ENCODE measurements at regions not wholly inside any gene's neighbourhood (a gene's known extent, or its start where the extent isn't known, plus 50 kb on each side); places are given as distances from the start of the nearest gene placed in this dataset.

DNA sequence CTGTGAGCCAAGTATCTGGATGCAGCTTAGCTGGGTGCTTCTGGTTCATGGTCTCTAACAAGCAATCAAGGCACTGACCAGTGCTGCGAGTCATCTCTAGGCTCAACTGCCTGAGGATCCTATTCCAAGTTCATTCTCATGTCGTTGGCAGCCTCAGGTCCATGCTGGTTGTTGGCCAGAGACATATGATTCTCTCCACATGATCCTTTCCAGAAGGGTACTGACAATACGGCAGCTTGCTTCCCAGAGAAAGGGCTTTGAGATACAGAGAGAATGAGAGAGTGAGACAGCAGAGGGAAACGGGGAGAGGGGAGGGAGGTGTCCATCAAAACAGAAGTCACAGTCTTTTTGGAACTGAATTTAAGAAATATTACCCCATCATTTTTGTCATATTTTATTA lies 405.6 kb downstream of the XPNPEP1 start:
- FAIRE-seq (no peak), DNase-seq (ENCODE audit: low spot score) (no peak)

DNA sequence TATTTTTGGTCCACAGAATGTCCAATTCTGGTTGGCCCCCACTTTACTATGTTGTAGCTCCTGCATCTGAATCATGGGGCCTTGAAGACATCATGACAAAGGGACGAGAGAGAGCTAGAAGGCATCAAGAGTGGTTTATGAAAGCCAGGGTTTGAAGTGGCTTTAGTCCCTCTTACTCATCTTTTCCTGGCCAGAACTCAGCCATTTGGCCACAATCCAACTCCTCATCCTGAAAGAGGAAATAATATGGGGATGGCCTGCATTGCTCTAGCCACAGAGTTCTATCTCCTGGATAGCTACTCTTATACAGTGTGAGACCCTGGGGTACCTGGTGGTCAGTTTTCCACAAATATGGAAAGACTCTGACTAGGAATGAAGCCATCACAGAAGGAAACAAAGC lies 418.9 kb downstream of the XPNPEP1 start:
- DNase-seq (ENCODE audit: low spot score) (no peak), FAIRE-seq (no peak)

DNA sequence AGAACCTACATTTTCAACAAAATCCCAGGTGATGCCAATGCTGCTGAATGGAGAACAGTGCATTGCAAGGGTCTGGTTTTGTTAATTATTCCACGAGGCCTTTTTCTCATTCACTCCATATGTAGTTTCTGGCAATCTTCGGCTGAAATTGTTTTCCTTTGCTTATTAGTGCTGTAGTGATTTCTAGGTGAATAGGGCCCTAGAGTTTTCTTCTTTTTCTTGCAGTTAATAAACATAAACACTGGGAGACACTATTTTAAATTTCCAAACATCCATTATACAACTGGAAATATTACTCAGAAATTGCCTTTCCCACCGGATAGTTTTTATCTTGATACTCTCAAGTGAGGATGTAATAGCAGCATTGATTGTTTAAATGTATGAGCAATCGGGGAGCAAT lies 435.6 kb downstream of the XPNPEP1 start:
- no peak for DNase-seq (ENCODE audit: low spot score)
- FAIRE-seq, result no peak

DNA sequence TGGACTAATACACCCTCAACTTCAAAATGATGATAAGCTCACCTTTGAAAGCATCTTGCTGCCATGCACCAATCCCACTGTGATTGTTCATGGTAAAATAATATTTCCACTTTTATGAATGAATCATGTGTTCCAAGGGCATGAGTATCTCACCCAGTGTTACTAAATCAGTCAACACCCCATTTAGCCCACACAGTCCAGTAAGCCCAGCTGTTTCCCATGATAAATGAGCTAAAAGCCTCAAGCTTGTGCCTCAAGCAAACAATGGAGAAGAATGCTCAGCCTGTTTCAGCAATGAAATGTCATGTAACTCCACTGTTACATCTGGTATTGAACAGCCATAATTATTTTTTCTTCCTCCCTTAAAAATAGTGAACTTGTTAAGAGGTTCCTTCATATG lies 442.5 kb downstream of the XPNPEP1 start:
- DNase-seq (ENCODE audit: low spot score), result no peak
- no peak for FAIRE-seq

DNA sequence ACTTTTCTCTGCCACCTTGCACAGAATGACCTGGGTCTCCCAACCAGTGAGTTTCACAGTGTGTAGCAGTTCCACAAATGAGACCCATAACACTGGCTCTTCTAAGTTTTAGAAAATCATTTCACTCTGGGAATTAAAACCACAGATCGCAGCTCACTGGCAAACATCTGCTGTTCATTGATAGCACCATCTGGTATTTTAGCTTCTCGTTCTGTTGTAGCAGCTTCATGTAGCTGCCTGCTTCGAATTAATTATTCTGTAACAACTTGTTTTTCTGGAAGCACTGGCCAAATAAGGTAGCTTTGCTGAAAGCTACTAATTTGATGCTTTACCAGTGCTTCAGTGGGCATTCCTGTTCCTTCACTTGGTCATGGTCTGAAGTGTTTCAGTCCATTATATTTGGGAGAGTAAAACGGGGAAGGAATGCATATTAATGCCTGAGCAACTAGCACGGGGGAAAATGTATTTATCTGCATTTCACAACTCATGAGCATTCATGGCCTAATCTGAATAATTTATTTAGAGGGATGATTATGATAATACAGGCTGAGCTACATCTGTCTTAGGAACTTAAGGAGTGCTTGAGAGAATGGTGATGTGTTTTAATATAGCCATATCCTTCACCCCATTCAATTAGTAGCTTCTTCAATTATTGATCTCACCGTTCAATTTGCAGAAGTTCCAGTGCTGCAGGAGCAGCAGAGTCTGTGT lies 447.4 kb downstream of the XPNPEP1 start:
- FAIRE-seq, result no peak
- DNase-seq (ENCODE audit: low spot score), result no peak

DNA sequence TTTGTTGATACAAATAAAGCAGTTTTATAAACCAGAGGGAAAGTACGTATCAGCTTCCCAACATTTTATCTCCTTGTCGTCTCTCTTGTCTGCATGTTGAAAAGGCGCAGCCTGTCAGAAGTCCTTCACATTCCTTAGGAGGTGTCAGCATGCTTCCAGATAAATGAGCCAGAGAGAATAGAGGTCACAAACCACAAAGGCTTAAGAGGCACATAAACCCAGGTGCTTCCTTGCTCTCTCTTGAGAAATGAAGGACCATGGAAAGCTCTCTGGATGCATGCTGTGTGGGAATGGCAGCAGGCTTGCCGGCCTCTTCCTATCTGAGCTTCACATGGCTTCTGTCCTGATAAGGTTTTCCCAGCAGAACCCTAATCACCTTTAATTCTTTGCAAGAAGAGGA lies 448.5 kb downstream of the XPNPEP1 start:
- no peak for FAIRE-seq
- DNase-seq (ENCODE audit: low spot score), result no peak

DNA sequence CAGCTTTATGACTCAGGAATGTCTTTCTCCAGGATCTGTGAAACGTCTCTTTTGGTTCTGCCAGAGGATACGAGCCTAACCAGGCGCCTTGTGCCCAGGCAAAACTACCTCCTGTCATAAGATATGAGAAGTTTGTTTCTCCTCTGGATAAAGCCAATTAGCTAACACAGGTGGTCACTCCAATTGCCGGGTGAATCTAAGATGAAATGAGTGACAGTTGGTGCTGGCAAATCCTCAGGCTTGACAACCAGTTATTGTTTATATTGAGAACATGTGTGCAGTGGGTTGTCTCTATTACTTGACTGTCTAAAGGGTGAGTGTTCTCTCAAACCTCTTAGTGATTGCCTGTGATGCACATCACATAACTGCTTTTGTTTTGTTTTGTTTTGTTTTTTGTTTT lies 449.1 kb downstream of the XPNPEP1 start:
- DNase-seq (ENCODE audit: low spot score) (no peak), FAIRE-seq (no peak)

DNA sequence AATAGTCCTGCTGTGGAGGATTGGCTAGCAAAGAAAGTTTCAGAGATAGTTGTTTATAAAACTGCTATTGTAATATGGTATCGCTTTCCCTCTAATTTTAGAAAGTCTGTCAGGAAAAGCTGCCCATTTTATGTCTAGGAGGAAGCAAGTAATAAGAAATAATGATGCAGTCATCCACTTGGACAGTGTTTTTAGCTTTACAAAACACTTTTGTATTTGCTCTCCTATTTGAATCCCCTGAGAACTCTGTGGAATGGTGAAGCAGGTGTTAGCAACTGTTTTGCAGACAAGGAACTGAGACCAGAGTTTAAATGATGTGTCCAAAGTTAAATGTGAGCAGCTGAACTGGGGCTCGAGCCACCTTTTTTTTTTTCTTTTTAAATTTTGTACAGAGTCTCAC lies 455.8 kb downstream of the XPNPEP1 start:
- FAIRE-seq, result no peak
- DNase-seq (ENCODE audit: low spot score), result no peak

DNA sequence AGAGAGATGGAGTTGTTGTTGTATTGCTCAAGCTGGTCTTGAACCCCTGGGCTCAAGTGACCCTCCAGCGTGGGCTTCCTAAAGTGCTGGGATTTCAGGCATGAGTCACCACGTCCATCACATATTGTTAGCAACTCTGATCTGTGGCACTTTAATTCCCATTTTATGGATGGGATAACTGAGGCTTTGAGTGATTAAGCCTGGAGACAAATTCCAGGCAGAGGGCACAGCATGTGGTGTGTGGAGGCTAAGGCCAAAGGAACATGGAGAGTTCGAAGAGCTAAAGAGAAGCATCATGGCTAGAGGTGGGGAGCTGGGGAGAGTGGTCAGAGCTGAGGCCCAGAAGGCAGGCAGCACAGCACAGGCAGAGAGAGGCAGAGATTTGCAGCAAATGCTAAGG lies 458.4 kb downstream of the XPNPEP1 start:
- no peak for FAIRE-seq

DNA sequence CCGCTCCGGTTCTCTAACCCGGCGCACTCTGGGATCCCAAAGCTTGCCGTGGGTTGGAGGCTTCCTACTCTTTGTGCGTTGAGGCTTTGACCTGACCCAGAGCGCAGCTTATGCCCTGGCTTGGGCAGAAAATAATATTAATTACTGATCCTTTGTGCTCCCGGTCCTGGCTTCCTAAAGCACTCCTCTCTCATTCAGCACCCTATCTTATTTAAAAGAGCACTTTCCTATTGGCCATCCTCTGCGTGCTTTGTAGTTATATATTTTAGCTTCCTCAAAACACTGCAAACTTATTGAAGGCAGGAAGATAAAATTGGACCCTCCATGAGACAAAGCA lies 466.0 kb downstream of the XPNPEP1 start:
- no peak for DNase-seq (ENCODE audit: low spot score)
- no peak for FAIRE-seq

More for the DNA sequence above, 458.4 kb downstream of the XPNPEP1 start:
- no peak for DNase-seq (ENCODE audit: low spot score)

DNA sequence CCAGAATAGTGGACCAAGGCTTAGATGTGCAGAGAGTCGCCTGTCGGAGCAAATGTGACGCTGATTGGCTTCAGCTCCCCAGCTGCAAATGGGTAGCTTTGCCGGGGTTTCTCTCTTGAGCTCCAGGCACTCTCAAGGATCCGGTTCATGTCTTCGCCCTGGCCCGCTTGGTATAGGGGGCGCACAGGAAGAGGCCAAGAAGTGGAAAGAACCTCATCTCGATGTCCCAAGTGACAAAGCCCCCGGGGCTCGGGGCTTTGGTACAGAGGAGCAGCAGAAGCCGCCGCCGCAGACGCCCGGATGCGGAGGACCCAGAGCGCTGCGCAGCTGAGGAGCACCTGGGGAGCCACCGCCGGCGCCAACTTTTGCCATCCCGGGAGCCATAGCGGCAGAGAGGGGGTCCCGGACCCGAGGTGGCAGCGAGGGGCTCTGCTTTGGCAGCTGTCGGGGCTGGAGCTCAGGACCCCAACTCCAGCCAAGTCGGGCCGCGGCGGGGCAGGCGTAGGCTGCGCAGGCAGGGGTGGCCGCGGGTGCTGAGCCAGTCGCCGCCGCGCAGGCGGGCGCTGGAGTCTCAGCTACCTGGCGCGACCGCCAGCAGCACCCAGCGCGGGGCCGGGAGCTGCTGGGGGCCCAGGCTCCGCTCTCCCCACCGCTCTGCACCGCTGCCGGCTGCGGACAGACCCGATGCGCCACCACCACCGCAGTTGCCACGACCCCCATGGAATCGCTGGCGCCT lies 466.6 kb downstream of the XPNPEP1 start:
- DNase-seq (ENCODE audit: low spot score) (no peak), FAIRE-seq (no peak)

DNA sequence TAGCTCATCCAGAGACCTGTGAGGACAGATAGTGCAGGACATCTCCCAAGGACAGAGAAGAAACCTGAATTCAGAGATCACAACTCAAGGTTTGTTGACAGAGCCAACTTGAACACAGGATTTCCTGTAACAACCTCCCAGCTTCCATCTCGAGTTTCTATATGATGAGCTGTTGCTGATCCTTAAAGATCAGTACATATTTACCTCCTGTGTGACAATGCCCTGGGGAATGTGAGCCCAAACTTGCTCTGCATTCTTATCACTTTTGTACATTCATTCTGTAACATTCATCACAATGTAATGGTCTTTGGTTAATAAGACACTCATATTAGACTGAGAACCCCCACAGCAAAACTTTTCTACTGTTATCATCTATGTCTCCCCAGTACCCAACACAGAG lies 468.6 kb downstream of the XPNPEP1 start:
- FAIRE-seq, result no peak
- no peak for DNase-seq (ENCODE audit: low spot score)

DNA sequence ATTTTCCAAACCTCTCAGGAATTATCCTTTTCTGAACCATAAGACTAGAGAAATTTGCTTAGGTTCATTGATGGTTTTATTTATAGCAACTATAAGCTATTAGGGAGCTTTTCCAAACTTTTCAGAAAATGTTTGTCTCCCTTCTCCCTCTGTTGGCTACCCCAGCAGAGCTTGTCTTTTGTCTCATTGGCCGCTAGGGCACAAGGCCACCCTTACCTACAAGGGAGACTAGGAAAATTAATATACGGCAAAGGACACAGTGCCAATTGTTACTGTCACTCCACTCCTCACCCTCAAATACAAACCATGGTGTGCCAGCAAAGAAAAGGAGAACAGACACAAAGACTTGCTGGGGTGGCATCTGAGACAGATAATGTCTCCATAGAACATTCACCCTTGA lies 471.4 kb downstream of the XPNPEP1 start:
- DNase-seq (ENCODE audit: low spot score), result no peak

DNA sequence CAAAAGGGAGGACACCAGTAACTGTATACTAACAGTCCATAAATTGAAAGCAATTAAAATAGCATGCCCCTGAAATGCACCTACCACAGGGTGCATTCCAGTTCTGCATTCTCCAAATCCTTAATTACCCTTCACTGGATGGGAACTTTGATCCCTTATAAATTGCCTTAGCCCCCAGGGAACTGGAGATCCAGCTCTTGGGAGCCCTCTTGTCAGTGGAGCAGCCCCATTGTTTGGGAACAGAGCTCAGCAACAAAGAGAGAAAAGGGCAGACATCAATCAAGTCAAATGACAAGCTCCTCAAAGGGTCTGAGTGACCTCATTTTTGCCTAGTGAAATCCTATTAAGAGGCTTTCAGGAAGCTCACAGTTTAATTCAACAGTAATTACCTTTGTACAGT lies 472.6 kb downstream of the XPNPEP1 start:
- no peak for DNase-seq (ENCODE audit: low spot score)
- no peak for FAIRE-seq

More for the DNA sequence above, 471.4 kb downstream of the XPNPEP1 start:
- FAIRE-seq, result no peak

DNA sequence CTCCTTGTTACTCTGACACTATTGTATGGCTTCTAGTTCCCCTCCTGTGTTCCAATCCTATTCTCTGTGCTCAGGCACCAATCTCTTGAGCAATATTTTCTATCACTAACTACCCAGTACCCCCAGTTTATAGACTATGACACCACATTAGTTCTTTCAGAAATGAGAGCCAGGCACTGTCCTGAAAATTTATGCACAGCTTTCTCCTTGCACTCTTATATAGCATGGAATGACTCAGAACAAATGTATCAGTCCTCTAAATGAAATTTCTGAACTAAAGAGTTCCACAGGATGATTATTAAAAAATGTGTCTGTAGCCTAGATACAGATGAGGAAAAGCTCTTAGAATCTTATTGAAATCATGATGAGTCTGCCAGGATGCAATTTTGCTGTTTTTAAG lies 489.9 kb downstream of the XPNPEP1 start:
- FAIRE-seq, result no peak
- no peak for DNase-seq (ENCODE audit: low spot score)

DNA sequence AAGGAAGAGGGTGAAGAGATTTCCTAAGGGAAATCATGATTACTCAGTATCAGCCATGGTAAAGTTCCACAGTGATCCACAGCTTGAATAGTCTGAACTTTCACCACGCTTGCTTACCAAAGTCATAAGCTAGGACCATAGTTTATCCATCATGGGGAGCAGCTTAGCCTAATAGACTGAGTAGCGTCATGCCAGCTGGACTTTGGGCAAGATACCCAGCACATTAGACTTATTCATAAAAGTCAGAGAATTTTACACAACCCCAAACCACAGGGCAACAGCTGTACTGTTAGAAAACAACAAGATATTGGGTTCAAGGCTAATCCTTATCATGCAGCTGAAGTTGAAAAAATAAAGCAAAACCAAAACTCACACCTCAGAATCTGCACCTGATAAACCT lies 491.0 kb downstream of the XPNPEP1 start:
- FAIRE-seq, result no peak
- DNase-seq (ENCODE audit: low spot score), result no peak

DNA sequence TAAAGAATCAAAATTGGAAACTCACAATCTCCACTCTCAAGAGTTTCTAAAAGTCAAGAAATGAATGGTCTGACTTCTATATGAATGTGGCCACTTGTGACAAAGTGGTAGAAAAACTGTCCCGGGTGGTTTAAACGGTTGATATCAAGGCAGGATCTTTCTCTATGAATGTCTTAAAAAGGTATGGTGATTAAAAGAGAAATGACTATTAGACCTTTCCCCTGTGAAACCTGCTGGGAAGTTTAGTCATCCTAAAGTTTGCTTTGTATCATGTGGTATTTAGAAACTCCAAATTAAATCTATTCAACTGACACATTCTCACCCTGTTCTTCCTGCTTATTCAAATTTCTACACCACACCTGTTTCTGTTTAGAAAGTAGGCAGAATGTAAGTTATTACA lies 492.5 kb downstream of the XPNPEP1 start:
- FAIRE-seq, result no peak
- no peak for DNase-seq (ENCODE audit: low spot score)

DNA sequence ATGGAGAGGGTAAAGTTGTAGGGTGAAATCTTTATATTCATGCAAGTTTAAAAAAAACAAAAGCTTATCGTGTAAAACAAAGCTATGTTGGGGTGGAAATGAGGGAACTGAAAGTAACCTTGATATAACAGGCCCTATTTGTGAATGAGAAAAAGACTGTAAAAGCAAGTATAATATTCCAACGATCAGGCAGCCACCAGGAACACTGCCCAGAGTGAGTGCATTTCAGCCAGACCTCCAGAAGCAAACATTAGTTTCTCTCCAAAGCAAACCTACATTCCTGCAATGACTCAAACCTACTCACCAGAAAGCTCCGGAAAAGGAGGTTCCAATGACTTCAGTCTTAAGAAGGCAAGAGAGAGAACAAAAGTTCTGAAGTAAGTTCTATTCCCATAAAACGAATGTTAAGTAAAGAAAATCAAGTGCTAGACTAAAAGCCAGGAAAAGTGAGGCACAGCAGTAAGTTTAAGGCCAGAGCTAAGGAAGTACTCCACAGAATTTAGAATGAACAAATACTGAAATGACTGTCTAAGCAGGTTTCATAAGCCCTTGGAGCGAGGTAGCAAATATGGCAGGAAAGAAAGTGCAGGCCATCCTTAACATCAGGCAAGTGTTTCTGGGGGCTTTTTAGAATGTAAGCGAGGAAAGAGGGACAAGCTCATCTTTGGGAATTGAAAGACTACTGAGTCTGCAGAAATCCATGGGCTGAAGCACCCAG lies 493.1 kb downstream of the XPNPEP1 start:
- DNase-seq (ENCODE audit: low spot score) (peak; percentile 57), FAIRE-seq (peak; percentile 66)

DNA sequence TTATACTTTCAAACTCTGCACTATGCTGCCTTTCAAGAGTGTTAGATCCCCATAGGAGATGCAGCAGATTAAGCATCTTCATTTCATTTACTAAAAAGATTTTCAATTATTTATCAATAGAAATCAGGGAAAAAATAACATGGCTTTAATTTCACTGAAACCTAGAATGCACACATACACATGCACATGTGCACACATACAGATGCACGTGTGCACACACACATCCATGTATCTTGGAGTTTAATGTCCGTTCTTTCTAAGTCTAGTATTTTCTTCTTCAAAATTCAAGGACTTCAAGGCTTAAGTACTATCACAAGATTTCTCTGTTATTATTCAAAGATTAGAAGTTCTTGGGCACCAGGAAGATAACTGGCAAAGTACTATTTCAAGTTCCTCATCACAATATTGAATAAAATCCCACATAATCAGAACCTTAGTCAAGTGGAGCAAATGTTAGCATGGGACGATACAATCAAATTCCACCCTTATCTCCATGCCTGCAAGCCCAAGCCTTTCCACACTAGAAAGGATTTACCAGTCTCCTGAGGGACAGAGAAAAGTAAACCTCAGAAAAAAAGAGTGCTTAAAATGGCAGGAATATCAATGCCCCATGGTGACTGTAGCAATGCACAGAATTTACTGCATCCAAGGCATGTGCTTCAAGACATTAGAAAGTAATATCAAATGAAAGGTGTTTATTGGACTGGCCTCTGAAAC lies 494.4 kb downstream of the XPNPEP1 start:
- DNase-seq (ENCODE audit: low spot score) (no peak), FAIRE-seq (no peak)

DNA sequence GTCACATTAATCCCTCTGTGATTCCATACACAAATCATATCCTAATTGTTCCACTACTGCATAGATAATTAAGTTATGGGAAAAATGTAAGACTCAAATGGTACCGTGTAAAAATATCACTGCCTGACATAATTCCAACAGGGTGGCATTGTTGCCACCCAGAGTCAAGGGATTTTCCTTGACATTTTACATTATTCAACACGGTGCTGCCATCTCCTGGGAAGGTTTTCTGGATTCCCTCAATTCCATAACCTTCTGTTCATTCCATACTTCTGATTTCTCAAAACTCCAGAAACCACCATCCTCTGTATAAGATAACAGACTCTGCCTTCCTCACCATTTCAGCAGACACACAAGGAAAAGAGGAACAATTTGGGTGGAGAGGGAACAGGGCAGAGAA lies 495.9 kb downstream of the XPNPEP1 start:
- DNase-seq (ENCODE audit: low spot score) (peak; percentile 14), FAIRE-seq (peak; percentile 15)

DNA sequence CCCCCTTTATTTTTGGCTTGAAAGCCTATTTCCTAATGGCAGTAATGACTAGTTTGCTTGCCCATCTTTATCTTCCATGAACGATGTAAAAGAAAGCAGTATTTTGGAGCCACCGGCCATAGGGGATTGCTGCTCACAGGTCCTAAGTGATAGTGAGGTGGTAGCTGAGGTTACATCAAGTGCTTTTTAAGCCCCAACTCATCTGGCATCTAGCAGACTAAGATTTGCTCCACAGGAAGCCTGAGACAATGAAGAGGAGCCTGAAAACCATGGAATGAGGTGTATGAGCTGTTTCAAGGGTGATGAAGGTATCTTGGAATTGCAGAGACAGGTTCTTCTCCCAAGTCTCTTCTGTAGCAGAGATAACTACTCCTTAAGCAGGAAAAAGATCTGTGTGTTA lies 496.3 kb downstream of the XPNPEP1 start:
- no peak for DNase-seq (ENCODE audit: low spot score)
- no peak for FAIRE-seq

DNA sequence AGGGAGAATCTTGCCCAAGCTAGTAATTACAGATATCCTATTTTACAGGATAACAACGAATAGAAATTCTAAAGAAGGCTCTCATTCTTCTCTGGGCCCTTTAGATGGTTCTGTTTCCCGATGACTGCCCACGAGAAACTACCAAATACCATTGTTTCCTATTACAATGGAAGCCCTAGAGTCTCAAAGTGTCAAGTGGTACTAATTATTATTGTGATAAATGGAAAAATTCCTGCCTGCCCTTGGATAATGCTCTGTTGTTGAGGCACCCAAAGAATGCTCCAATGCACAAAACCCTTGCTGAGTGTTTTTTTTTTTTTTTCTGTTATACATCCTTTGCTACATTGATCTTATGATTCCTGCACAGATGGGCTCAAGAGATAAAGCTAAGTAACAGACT lies 504.5 kb downstream of the XPNPEP1 start:
- no peak for FAIRE-seq
- no peak for DNase-seq (ENCODE audit: low spot score)
